Suprapubic skin (tissue), 4 donors: ENCODE measurements at regions not wholly inside any gene's neighbourhood (a gene's known extent, or its start where the extent isn't known, plus 50 kb on each side); places are given as distances from the start of the nearest gene placed in this dataset.

Experiments used
- DNase-seq, 2 donors: peaks; one replicate each; pipeline ENCODE4 v3.0.0-alpha.2; 2019; ENCODE audit warnings: low spot score in 2 of 2
- H3K27ac ChIP-seq: fragments of 200-600 bp; sonication (generic); one replicate; pipeline ENCODE4 v1.5.1; 2019
- H3K27me3 ChIP-seq: fragments of 200-600 bp; sonication (generic); one replicate; pipeline ENCODE4 v1.5.1; 2019
- H3K36me3 ChIP-seq: fragments of 200-600 bp; sonication (generic); one replicate; pipeline ENCODE4 v1.5.1; 2019
- H3K4me1 ChIP-seq: fragments of 200-600 bp; sonication (generic); one replicate; pipeline ENCODE4 v1.5.1; 2019
- H3K4me3 ChIP-seq: fragments of 200-600 bp; sonication (generic); one replicate; pipeline ENCODE4 v1.5.1; 2019; ENCODE audit warnings: mild to moderate bottlenecking
- H3K9me3 ChIP-seq: fragments of 200-600 bp; sonication (generic); one replicate; pipeline ENCODE4 v1.5.1; 2019
- CTCF ChIP-seq, 2 donors: fragments of 200-600 bp in 1 of 2; fragments of 450-650 bp in 1 of 2; sonication (generic) in 1 of 2; IDR thresholded peaks; one replicate each; pipeline ENCODE4 v1.5.1; 2016 to 2019; ENCODE audit warnings: antibody characterized with exemption in 2 of 2, mild to moderate bottlenecking in 1 of 2, moderate library complexity in 1 of 2
- EP300 ChIP-seq: sonication (generic); formaldehyde crosslinking; IDR thresholded peaks from one replicate; pipeline ENCODE4 v1.6.1; 2017; ENCODE audit warnings: antibody characterized with exemption
- POLR2A ChIP-seq, 2 donors: fragments of 450-650 bp; IDR thresholded peaks; one replicate each; pipeline ENCODE4 v1.6.1; 2017; ENCODE audit warnings: antibody characterized with exemption in 2 of 2, mild to moderate bottlenecking in 2 of 2, moderate library complexity in 2 of 2
- POLR2AphosphoS5 ChIP-seq, 3 donors: sonication (generic); formaldehyde crosslinking; IDR thresholded peaks; one replicate each; pipeline ENCODE4 v1.6.1; 2017; ENCODE audit warnings: antibody characterized with exemption in 3 of 3
- WGBS: methylation state at CpG from one replicate; pipeline ENCODE4 v1.1.5; 2018; 5-methylcytosine and 5-hydroxymethylcytosine counted together

- H3K27me3 ChIP-seq = no peaks in the 10 kb centered on the region
- no peak overlapping the region for H3K4me3 ChIP-seq
- H3K4me1 ChIP-seq = no peaks in the 10 kb centered on the region
- 64% methylated on average over 1 of the region's 1 CpG for WGBS
- TF ChIP-seq POLR2AphosphoS5 (IDR thresholded peaks at IDR 0.05) = no peak
- TF ChIP-seq EP300 = no peak
- TF ChIP-seq CTCF (IDR thresholded peaks at IDR 0.05) = no peak
- TF ChIP-seq POLR2A (IDR thresholded peaks at IDR 0.05) = no peak
- no peaks in the 10 kb centered on the region for H3K9me3 ChIP-seq
- no peak for DNase-seq
- no peaks in the 10 kb centered on the region for H3K36me3 ChIP-seq
- H3K27ac ChIP-seq = no peak overlapping the region
Observed at GRCh38 chr5:81914696-81915095, 57.1 kb upstream of the ATG10 start.

- Histone ChIP-seq H3K4me3 (no peak overlapping the region), H3K27me3 (no peaks in the 10 kb centered on the region), H3K27ac (no peak overlapping the region), H3K36me3 (no peaks in the 10 kb centered on the region), H3K9me3 (no peaks in the 10 kb centered on the region), H3K4me1 (no peaks in the 10 kb centered on the region)
- DNase-seq = no peak
- TF ChIP-seq POLR2AphosphoS5 (IDR thresholded peaks at IDR 0.05) (no peak), POLR2A (IDR thresholded peaks at IDR 0.05) (no peak), EP300 (no peak), CTCF (IDR thresholded peaks at IDR 0.05) (no peak)
- WGBS = 94% methylated on average over 8 of the region's 8 CpGs
Observed at GRCh38 chr5:81912933-81913332, 58.9 kb upstream of the ATG10 start.

- 86% methylated on average over 1 of the region's 1 CpG for WGBS
- Histone ChIP-seq H3K9me3 (no peaks in the 10 kb centered on the region), H3K36me3 (no peaks in the 10 kb centered on the region), H3K4me3 (no peak overlapping the region), H3K27me3 (no peaks in the 10 kb centered on the region), H3K4me1 (no peaks in the 10 kb centered on the region), H3K27ac (no peak overlapping the region)
- TF ChIP-seq CTCF (IDR thresholded peaks at IDR 0.05) (no peak), POLR2AphosphoS5 (IDR thresholded peaks at IDR 0.05) (no peak), POLR2A (IDR thresholded peaks at IDR 0.05) (no peak), EP300 (no peak)
- DNase-seq = no peak
Observed at GRCh38 chr5:81909677-81910076, 62.1 kb upstream of the ATG10 start.

GRCh38 chr5:81908771-81909170 lies 63.1 kb upstream of the ATG10 start:
- Histone ChIP-seq H3K27ac (no peak overlapping the region), H3K9me3 (no peaks in the 10 kb centered on the region), H3K4me1 (no peaks in the 10 kb centered on the region), H3K4me3 (no peak overlapping the region), H3K36me3 (no peaks in the 10 kb centered on the region), H3K27me3 (no peaks in the 10 kb centered on the region)
- 78% methylated on average over 5 of the region's 5 CpGs for WGBS
- DNase-seq = no peak
- no peak for TF ChIP-seq POLR2A (IDR thresholded peaks at IDR 0.05)
- no peak for TF ChIP-seq CTCF (IDR thresholded peaks at IDR 0.05)
- no peak for TF ChIP-seq POLR2AphosphoS5 (IDR thresholded peaks at IDR 0.05)
- no peak for TF ChIP-seq EP300

- 78% methylated on average over 10 of the region's 10 CpGs for WGBS
- Histone ChIP-seq H3K4me1 (no peaks in the 10 kb centered on the region), H3K4me3 (no peak overlapping the region), H3K27me3 (no peaks in the 10 kb centered on the region), H3K9me3 (no peaks in the 10 kb centered on the region), H3K27ac (no peak overlapping the region), H3K36me3 (no peaks in the 10 kb centered on the region)
- TF ChIP-seq EP300 (no peak), CTCF (IDR thresholded peaks at IDR 0.05) (no peak), POLR2AphosphoS5 (IDR thresholded peaks at IDR 0.05) (no peak), POLR2A (IDR thresholded peaks at IDR 0.05) (no peak)
- DNase-seq = no peak
Observed at GRCh38 chr5:81908044-81908443, 63.8 kb upstream of the ATG10 start.
